Mucosa of rectum (tissue), 2 donors: ENCODE measurements at regions not wholly inside any gene's neighbourhood (a gene's known extent, or its start where the extent isn't known, plus 50 kb on each side); places are given as distances from the start of the nearest gene placed in this dataset.

Experiments used
- H3K27ac ChIP-seq, 2 donors: one replicate each; pipeline ENCODE4 v1.7.0; 2013; ENCODE audit warnings: inconsistent platforms in 2 of 2, low read depth in 2 of 2, low read length in 2 of 2
- H3K27me3 ChIP-seq, 2 donors: one replicate each; pipeline ENCODE4 v1.7.0; 2013; ENCODE audit warnings: low read length in 2 of 2; ENCODE audit not compliant: control insufficient read depth in 2 of 2, insufficient read depth in 2 of 2
- H3K36me3 ChIP-seq, 2 donors: one replicate each; pipeline ENCODE4 v1.7.0; 2013; ENCODE audit warnings: low read length in 2 of 2; ENCODE audit not compliant: control insufficient read depth in 2 of 2, insufficient read depth in 2 of 2
- H3K4me1 ChIP-seq, 2 donors: one replicate each; pipeline ENCODE4 v1.7.0; 2013; ENCODE audit warnings: low read length in 2 of 2, mild to moderate bottlenecking in 1 of 2; ENCODE audit not compliant: control insufficient read depth in 2 of 2, insufficient read depth in 2 of 2
- H3K4me3 ChIP-seq, 2 donors: one replicate each; pipeline ENCODE4 v1.7.0; 2013; ENCODE audit warnings: low read length in 2 of 2
- H3K9ac ChIP-seq, 2 donors: one replicate each; pipeline ENCODE4 v1.7.0; 2013; ENCODE audit warnings: low read length in 2 of 2, low read depth in 1 of 2, mild to moderate bottlenecking in 1 of 2
- H3K9me3 ChIP-seq, 2 donors: one replicate each; pipeline ENCODE4 v1.7.0; 2013; ENCODE audit warnings: low read length in 2 of 2; ENCODE audit not compliant: control insufficient read depth in 2 of 2
- donor health status: healthy.
- donor health status: Normal muscosa, but diverticular disease.

- no peak overlapping the region for H3K27ac ChIP-seq
Measured at GRCh38 chr9:113701774-113702755, 174.0 kb upstream of the ZNF618 start.

GRCh38 chr9:113705306-113705927 is 170.7 kb upstream of the ZNF618 start:
- no peaks in the 10 kb centered on the region for H3K36me3 ChIP-seq
- H3K9ac ChIP-seq: no peak overlapping the region
- H3K27me3 ChIP-seq: peaks cover 0 to 2% of the 10 kb centered on the region in 2 donors
- no peaks in the 10 kb centered on the region for H3K9me3 ChIP-seq
- no peak overlapping the region for H3K4me3 ChIP-seq
- no peaks in the 10 kb centered on the region for H3K4me1 ChIP-seq
- no peak overlapping the region for H3K27ac ChIP-seq

More at GRCh38 chr9:113701774-113702755, 174.0 kb upstream of the ZNF618 start:
- H3K9ac ChIP-seq: no peak overlapping the region
- H3K4me3 ChIP-seq: no peak overlapping the region
- H3K9me3 ChIP-seq: no peaks in the 10 kb centered on the region
- H3K27me3 ChIP-seq: peaks cover 0 to 2% of the 10 kb centered on the region in 2 donors
- H3K36me3 ChIP-seq: no peaks in the 10 kb centered on the region
- no peaks in the 10 kb centered on the region for H3K4me1 ChIP-seq

- Histone ChIP-seq H3K4me1 (no peaks in the 10 kb centered on the region), H3K9ac (no peak overlapping the region), H3K27ac (no peak overlapping the region)
Measured at GRCh38 chr9:113705928-113706519, 170.1 kb upstream of the ZNF618 start.

GRCh38 chr9:113707953-113708695 is 168.0 kb upstream of the ZNF618 start:
- Histone ChIP-seq H3K4me1 (no peaks in the 10 kb centered on the region), H3K4me3 (no peak overlapping the region), H3K27ac (no peak overlapping the region), H3K27me3 (no peaks in the 10 kb centered on the region), H3K36me3 (no peaks in the 10 kb centered on the region), H3K9ac (no peak overlapping the region), H3K9me3 (no peaks in the 10 kb centered on the region)

More at GRCh38 chr9:113705928-113706519, 170.1 kb upstream of the ZNF618 start:
- Histone ChIP-seq H3K4me3 (no peak overlapping the region), H3K27me3 (peaks cover 0 to under 1% of the 10 kb centered on the region in 2 donors), H3K36me3 (no peaks in the 10 kb centered on the region), H3K9me3 (no peaks in the 10 kb centered on the region)

DNA sequence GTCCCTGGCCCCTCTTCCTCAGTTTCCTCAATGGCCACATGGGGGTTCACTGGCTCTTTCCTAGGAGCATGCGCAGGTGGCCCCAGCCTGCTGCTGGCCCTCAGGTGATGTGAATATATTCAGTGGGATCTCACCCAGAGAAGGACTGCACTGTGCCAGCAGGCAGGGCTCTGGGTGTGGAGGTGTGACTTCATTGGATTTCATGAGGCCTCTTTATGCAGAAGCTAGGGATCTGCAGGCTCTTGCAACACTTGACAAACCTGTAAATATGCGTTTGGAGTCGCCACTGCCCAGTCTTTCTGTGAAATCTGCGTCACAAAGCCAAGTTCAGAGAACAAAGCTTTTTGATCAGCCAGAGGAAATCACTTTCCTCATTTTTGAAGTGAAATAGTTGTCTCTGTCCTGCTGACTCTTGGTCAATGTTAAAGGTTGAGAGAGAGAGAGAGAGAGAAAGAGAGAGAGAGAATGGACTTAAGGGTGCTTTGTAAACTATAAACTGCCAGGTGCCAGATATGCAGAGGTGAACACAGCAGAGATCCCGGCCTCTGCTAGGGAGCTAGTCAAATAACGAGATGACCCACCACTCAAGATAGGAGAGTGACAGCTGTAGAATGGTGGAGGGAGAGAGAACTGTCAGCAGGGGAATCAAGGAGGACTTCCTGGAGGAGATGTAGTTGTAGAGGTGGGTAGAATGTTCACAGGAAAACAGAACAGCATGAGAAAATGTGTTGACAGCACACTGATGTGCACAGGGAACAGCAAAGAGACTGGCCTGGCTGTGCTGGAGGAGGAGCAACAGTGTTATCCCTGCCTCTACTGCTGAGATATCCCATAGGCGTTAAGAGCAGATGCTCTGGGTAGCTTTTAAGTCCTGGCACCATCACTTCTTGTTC is 167.0 kb upstream of the ZNF618 start:
- Histone ChIP-seq H3K4me1 (no peaks in the 10 kb centered on the region), H3K27ac (no peak overlapping the region)

DNA sequence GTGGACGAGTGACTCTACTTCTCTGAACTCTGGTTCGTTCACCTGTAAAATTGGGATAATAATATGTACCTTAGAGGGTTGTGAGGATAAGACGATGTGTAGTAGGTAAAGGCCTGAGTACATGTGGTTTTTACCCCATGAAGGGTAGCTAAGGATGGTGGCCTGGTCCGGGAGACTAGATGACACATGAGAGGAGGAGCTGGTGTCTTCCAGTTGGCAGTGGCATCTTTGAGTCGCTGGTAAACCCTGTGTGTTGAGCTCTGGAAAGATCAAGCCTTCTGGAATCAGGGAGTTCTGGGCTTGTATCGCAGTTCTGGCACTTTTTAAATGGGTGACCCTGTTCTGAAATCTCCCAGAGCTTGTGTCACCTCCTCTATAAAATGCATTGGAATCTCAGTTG is 166.4 kb upstream of the ZNF618 start:
- no peak overlapping the region for H3K4me3 ChIP-seq
- no peak overlapping the region for H3K9ac ChIP-seq
- H3K9me3 ChIP-seq: no peaks in the 10 kb centered on the region
- H3K4me1 ChIP-seq: no peaks in the 10 kb centered on the region
- no peaks in the 10 kb centered on the region for H3K27me3 ChIP-seq
- H3K27ac ChIP-seq: no peak overlapping the region
- H3K36me3 ChIP-seq: no peaks in the 10 kb centered on the region

More for the DNA sequence above, 167.0 kb upstream of the ZNF618 start:
- H3K27me3 ChIP-seq: no peaks in the 10 kb centered on the region
- no peak overlapping the region for H3K9ac ChIP-seq
- H3K9me3 ChIP-seq: no peaks in the 10 kb centered on the region
- H3K4me3 ChIP-seq: no peak overlapping the region
- H3K36me3 ChIP-seq: no peaks in the 10 kb centered on the region

GRCh38 chr9:113711251-113711650 is 164.9 kb upstream of the ZNF618 start:
- Histone ChIP-seq H3K4me1 (no peaks in the 10 kb centered on the region), H3K27me3 (no peaks in the 10 kb centered on the region), H3K36me3 (no peaks in the 10 kb centered on the region)

GRCh38 chr9:113712053-113712452 is 164.1 kb upstream of the ZNF618 start:
- Histone ChIP-seq H3K4me3 (no peak overlapping the region), H3K4me1 (no peaks in the 10 kb centered on the region), H3K27me3 (no peaks in the 10 kb centered on the region), H3K36me3 (no peaks in the 10 kb centered on the region), H3K9me3 (peaks cover 2% of the 10 kb centered on the region in 2 donors), H3K9ac (no peak overlapping the region), H3K27ac (no peak overlapping the region)

More at GRCh38 chr9:113711251-113711650, 164.9 kb upstream of the ZNF618 start:
- peaks cover 2% of the 10 kb centered on the region in 2 donors for H3K9me3 ChIP-seq
- no peak overlapping the region for H3K27ac ChIP-seq
- no peak overlapping the region for H3K9ac ChIP-seq
- H3K4me3 ChIP-seq: no peak overlapping the region

DNA sequence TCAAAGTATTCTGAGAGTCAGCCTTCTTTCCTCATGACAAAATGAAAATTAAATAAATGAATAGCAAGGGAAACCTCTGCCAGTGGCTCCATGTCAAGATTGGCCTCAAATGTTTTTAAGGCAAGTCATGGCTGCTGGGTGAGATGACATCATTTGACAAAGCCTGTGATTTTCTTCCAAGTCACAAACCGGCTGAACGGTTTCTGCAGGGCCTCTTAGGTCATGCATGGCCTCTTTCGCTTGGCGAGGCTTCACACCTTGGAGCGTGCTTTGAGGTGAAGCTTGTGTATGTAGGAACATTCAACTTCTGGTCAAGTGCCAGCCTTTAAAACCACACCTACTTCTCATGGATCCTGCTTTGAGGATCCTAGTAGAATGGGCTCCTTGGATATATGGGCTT is 161.0 kb upstream of the ZNF618 start:
- Histone ChIP-seq H3K36me3 (no peaks in the 10 kb centered on the region), H3K9me3 (peaks cover 2% of the 10 kb centered on the region in 2 donors), H3K4me3 (no peak overlapping the region), H3K9ac (no peak overlapping the region), H3K27me3 (no peaks in the 10 kb centered on the region), H3K27ac (no peak overlapping the region), H3K4me1 (no peaks in the 10 kb centered on the region)
